ENCODE measurements at regions not wholly inside any gene's neighbourhood (a gene's known extent, or its start where the extent isn't known, plus 50 kb on each side); places are given as distances from the start of the nearest gene placed in this dataset.

GRCh38 chr4:23648854-23649596, 240.8 kb downstream of the PPARGC1A start:
- H3K9me3 Mint-ChIP-seq: peaks cover 11 to 21% of the 10 kb centered on the region in 2 experiments
- Histone ChIP-seq H3K23me2 (ENCODE audit: insufficient read length, low read depth, low read length, poor library complexity, severe bottlenecking) (no peaks in the 10 kb centered on the region), H3K4ac (ENCODE audit: low read depth, low read length) (no peak overlapping the region), H2BK15ac (ENCODE audit: low read depth, low read length) (no peak overlapping the region), H3K9ac (ENCODE audit: extremely low read depth, insufficient read length, low read length) (no peak overlapping the region), H2BK12ac (ENCODE audit: insufficient read length, low read depth, low read length) (no peak overlapping the region), H4K8ac (replicated peaks; ENCODE audit: insufficient read length, low read depth, low read length) (no peak overlapping the region), H3K4me2 (ENCODE audit: insufficient read depth, insufficient read length, low read length) (no peak overlapping the region), H4K5ac (ENCODE audit: insufficient read length, low read depth, low read length) (no peak overlapping the region), H3K4me1 (ENCODE audit: insufficient read depth, low read length) (no peaks in the 10 kb centered on the region), H2BK5ac (ENCODE audit: insufficient read length, low read length) (no peak overlapping the region), H3T11ph (ENCODE audit: low read length) (no peak overlapping the region), H3K56ac (ENCODE audit: insufficient read length, low read depth, low read length) (no peak overlapping the region), H3K18ac (ENCODE audit: insufficient read length, low read depth, low read length) (no peak overlapping the region), H2BK120ac (ENCODE audit: low read depth, low read length, poor library complexity, severe bottlenecking) (no peak overlapping the region), H4K20me1 (ENCODE audit: control insufficient read depth, insufficient read depth, insufficient read length) (no peaks in the 10 kb centered on the region), H3K27me3 (ENCODE audit: insufficient read depth, low read length) (no peaks in the 10 kb centered on the region), H3K14ac (ENCODE audit: insufficient read depth, low read length) (no peak overlapping the region), H2AFZ (ENCODE audit: low read length) (no peak overlapping the region), H3K79me1 (ENCODE audit: insufficient read depth, low read depth, low read length, poor library complexity, severe bottlenecking) (no peaks in the 10 kb centered on the region), H3K79me2 (ENCODE audit: insufficient read depth, low read length) (no peaks in the 10 kb centered on the region), H2AK5ac (ENCODE audit: insufficient read length, low read length) (no peak overlapping the region), H2BK20ac (ENCODE audit: low read depth, low read length, poor library complexity, severe bottlenecking) (no peak overlapping the region), H3K23ac (ENCODE audit: insufficient read length, low read depth, low read length) (no peak overlapping the region), H3K27ac (ENCODE audit: insufficient read length, low read depth, low read length) (no peak overlapping the region), H4K91ac (ENCODE audit: insufficient read length, low read depth, low read length) (no peak overlapping the region), H3K9me3 (ENCODE audit: control insufficient read depth, low read depth, low read length) (no peaks in the 10 kb centered on the region)
- no peaks in the 10 kb centered on the region for H3K4me1 Mint-ChIP-seq
- no peak overlapping the region for H3K4me3 Mint-ChIP-seq
- H3K36me3 Mint-ChIP-seq (ENCODE audit: insufficient read depth in 1 of 3, low read depth in 3 of 3): peaks cover 2 to 26% (median 7%) of the 10 kb centered on the region in 3 experiments; a peak in 6 of 7 replicates
- TF ChIP-seq CTCF (conservative IDR thresholded peaks at IDR 0.05): no peak
- no peak for DNase-seq
- no CpG with 5 or more reads among the region's 7 CpGs for WGBS (ENCODE audit: extremely low coverage, insufficient read length, low lambda C conversion rate)
- no peaks in the 10 kb centered on the region for H3K27me3 Mint-ChIP-seq (ENCODE audit: low read depth)
- no peak overlapping the region for H3K27ac Mint-ChIP-seq
